ENCODE measurements at regions not wholly inside any gene's neighbourhood (a gene's known extent, or its start where the extent isn't known, plus 50 kb on each side); places are given as distances from the start of the nearest gene placed in this dataset.

- TF ChIP-seq POLR2A (IDR thresholded peaks at IDR 0.05): no peak
- TF ChIP-seq CTCF (IDR thresholded peaks at IDR 0.05): no peak
Observed at GRCh38 chr6:86791476-86791875, 145.9 kb upstream of the HTR1E start.

Data from right lobe of liver (tissue), 4 donors.